ENCODE measurements at regions not wholly inside any gene's neighbourhood (a gene's known extent, or its start where the extent isn't known, plus 50 kb on each side); places are given as distances from the start of the nearest gene placed in this dataset.

DNA sequence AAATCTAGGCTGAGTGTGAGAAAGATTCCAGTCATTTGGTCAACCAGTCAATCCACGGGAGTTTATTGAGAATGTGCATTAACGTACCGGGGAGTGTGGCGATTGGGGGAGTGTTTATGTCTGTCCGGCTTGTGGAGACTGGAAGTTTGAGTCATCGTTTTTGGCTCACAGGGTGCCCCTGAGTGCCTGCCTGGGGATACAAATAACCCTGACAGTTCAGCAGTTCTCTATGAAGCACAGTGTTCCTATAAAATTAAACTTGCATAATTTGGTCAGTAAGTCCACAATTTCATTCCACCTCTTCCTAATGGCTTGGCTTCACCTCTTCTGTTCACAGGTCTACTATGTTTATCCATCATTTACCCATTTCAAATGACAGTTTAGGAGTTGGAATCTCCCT, 72.6 kb upstream of the PLEKHG1 start:
- TF ChIP-seq EZH2phosphoT487 (conservative IDR thresholded peaks at IDR 0.05; ENCODE audit: low read length), result no peak
- TF ChIP-seq CTCF (IDR thresholded peaks at IDR 0.05; ENCODE audit: insufficient read depth, low read length, poor library complexity, severe bottlenecking), result no peak
- H2AFZ ChIP-seq (ENCODE audit: low read depth, low read length, severe bottlenecking), result no peak overlapping the region
- no peaks in the 10 kb centered on the region for H3K36me3 ChIP-seq (ENCODE audit: low read length)
- no peaks in the 10 kb centered on the region for H3K79me2 ChIP-seq (ENCODE audit: insufficient read depth, low read length)
- no peaks in the 10 kb centered on the region for H3K9me3 ChIP-seq (ENCODE audit: insufficient read depth, low read length)
- H3K4me2 ChIP-seq (ENCODE audit: low read depth, low read length, poor library complexity, severe bottlenecking), result no peak overlapping the region
- no peaks in the 10 kb centered on the region for H3K27me3 ChIP-seq (ENCODE audit: low read length)
- H3K4me3 ChIP-seq (ENCODE audit: insufficient read depth, low read length, poor library complexity, severe bottlenecking), result no peak overlapping the region
- no peaks in the 10 kb centered on the region for H3F3A ChIP-seq (ENCODE audit: insufficient read depth)
- H3K9ac ChIP-seq (ENCODE audit: low read length), result no peak overlapping the region
- no peak overlapping the region for H3K27ac ChIP-seq (ENCODE audit: low read depth, low read length)
- no peaks in the 10 kb centered on the region for H4K20me1 ChIP-seq (ENCODE audit: low read depth, low read length)
- H3K9me2 ChIP-seq (replicated peaks; ENCODE audit: insufficient read depth, low read length), result no peaks in the 10 kb centered on the region

DNA sequence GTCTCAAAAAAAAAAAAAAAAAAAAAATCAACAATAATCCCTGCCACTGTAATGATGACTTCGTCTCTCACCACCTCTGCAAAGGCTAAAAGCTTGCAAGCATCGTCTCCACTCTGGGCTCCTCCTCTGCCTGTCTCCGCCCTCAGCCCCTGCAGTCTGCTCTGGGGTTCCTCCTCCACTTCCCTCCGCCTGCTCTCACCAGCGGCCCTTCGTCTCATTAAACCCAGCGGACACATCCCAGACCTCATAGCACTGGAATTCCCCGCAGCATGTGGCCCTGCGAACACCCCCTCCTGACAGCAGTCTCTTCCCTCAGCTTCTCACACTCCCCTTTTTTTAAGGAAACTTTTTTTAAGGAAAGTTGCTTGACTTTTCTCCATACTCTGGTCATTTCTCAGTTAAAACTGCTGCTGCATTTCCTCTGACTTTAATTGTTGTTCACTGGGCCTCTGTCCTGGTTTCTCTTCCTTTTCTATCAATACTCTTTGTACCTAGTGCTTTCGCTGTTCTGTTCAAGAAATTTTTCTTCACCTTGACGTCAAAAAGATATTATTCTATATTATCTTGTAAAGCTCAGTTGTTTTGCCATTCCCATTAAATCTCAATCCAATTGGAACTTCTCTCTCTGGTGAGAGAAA, 70.9 kb upstream of the PLEKHG1 start:
- TF ChIP-seq CTCF (IDR thresholded peaks at IDR 0.05; ENCODE audit: insufficient read depth, low read length, poor library complexity, severe bottlenecking) (no peak), EZH2phosphoT487 (conservative IDR thresholded peaks at IDR 0.05; ENCODE audit: low read length) (no peak)
- no peak overlapping the region for H3K9ac ChIP-seq (ENCODE audit: low read length)
- H3K27me3 ChIP-seq (ENCODE audit: low read length), result no peaks in the 10 kb centered on the region
- no peak overlapping the region for H3K4me2 ChIP-seq (ENCODE audit: low read depth, low read length, poor library complexity, severe bottlenecking)
- H4K20me1 ChIP-seq (ENCODE audit: low read depth, low read length), result no peaks in the 10 kb centered on the region
- H2AFZ ChIP-seq (ENCODE audit: low read depth, low read length, severe bottlenecking), result no peak overlapping the region
- no peak overlapping the region for H3K27ac ChIP-seq (ENCODE audit: low read depth, low read length)
- no peak overlapping the region for H3K4me3 ChIP-seq (ENCODE audit: insufficient read depth, low read length, poor library complexity, severe bottlenecking)
- H3K36me3 ChIP-seq (ENCODE audit: low read length), result no peaks in the 10 kb centered on the region
- H3K9me2 ChIP-seq (replicated peaks; ENCODE audit: insufficient read depth, low read length), result no peaks in the 10 kb centered on the region
- H3F3A ChIP-seq (ENCODE audit: insufficient read depth), result no peaks in the 10 kb centered on the region
- H3K9me3 ChIP-seq (ENCODE audit: insufficient read depth, low read length), result no peaks in the 10 kb centered on the region
- no peaks in the 10 kb centered on the region for H3K79me2 ChIP-seq (ENCODE audit: insufficient read depth, low read length)

DNA sequence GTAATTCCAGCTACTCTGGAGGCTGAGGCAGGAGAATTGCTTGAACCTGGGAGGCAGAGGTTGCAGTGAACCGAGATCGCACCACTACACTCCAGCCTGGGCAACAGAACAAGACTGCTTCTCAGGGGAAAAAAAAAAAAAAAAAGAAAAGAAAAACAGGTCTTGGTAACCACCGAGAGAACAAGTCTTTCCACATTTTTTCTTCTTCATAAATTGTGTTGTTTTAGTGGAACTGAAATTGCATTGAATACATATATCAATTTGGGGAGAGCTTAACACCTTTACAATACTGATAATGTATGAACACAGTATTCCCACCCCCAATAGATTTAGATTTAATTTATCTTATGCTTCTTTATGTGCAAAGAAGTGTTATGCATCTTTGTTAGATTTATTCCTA, 70.0 kb upstream of the PLEKHG1 start:
- no peak for TF ChIP-seq EZH2phosphoT487 (conservative IDR thresholded peaks at IDR 0.05; ENCODE audit: low read length)
- no peak for TF ChIP-seq CTCF (IDR thresholded peaks at IDR 0.05; ENCODE audit: insufficient read depth, low read length, poor library complexity, severe bottlenecking)
- Histone ChIP-seq H3K4me2 (ENCODE audit: low read depth, low read length, poor library complexity, severe bottlenecking) (no peak overlapping the region), H3K9me3 (ENCODE audit: insufficient read depth, low read length) (no peaks in the 10 kb centered on the region), H3K9ac (ENCODE audit: low read length) (no peak overlapping the region), H3K36me3 (ENCODE audit: low read length) (no peaks in the 10 kb centered on the region), H4K20me1 (ENCODE audit: low read depth, low read length) (no peaks in the 10 kb centered on the region), H3K79me2 (ENCODE audit: insufficient read depth, low read length) (no peaks in the 10 kb centered on the region), H3F3A (ENCODE audit: insufficient read depth) (no peaks in the 10 kb centered on the region), H3K4me3 (ENCODE audit: insufficient read depth, low read length, poor library complexity, severe bottlenecking) (no peak overlapping the region), H3K27ac (ENCODE audit: low read depth, low read length) (no peak overlapping the region), H2AFZ (ENCODE audit: low read depth, low read length, severe bottlenecking) (no peak overlapping the region), H3K9me2 (replicated peaks; ENCODE audit: insufficient read depth, low read length) (no peaks in the 10 kb centered on the region), H3K27me3 (ENCODE audit: low read length) (no peaks in the 10 kb centered on the region)
